Ishikawa (cell line): ENCODE measurements at regions not wholly inside any gene's neighbourhood (a gene's known extent, or its start where the extent isn't known, plus 50 kb on each side); places are given as distances from the start of the nearest gene placed in this dataset.
A peak's percentile ranks its signal among the peaks of the same experiment; 100 is the strongest.

Experiments
- CEBPB ChIP-seq: IDR thresholded peaks from 2 replicates; pipeline ENCODE4 v1.6.1; 2012
- CREB1 ChIP-seq: IDR thresholded peaks from 2 replicates; pipeline ENCODE4 v1.6.1; 2012; ENCODE audit warnings: low read depth
- EGR1 ChIP-seq: IDR thresholded peaks from 2 replicates; pipeline ENCODE4 v1.6.1; 2012
- EP300 ChIP-seq: IDR thresholded peaks from 2 replicates; pipeline ENCODE4 v1.6.1; 2012; ENCODE audit warnings: borderline replicate concordance
- FOXM1 ChIP-seq: IDR thresholded peaks from 2 replicates; pipeline ENCODE4 v1.6.1; 2012; ENCODE audit warnings: low read depth, borderline replicate concordance
- NFIC ChIP-seq: IDR thresholded peaks from 2 replicates; pipeline ENCODE4 v1.6.1; 2012
- RAD21 ChIP-seq: IDR thresholded peaks from 2 replicates; pipeline ENCODE4 v1.6.1; 2012; ENCODE audit warnings: low read depth
- TAF1 ChIP-seq: IDR thresholded peaks from 2 replicates; pipeline ENCODE4 v1.6.1; 2012; ENCODE audit warnings: low read depth, mild to moderate bottlenecking
- TCF12 ChIP-seq: IDR thresholded peaks from 2 replicates; pipeline ENCODE4 v1.6.1; 2012; ENCODE audit warnings: low read depth
- TEAD4 ChIP-seq: IDR thresholded peaks from 2 replicates; pipeline ENCODE4 v1.6.1; 2012
- YY1 ChIP-seq: IDR thresholded peaks from 2 replicates; pipeline ENCODE4 v1.6.1; 2012; ENCODE audit warnings: low read depth
- ZBTB7A ChIP-seq: IDR thresholded peaks from 2 replicates; pipeline ENCODE4 v1.6.1; 2012; ENCODE audit warnings: low read depth
- TF ChIP-seq, protein P1 (sequence below): IDR thresholded peaks from 2 replicates; pipeline ENCODE4 v1.6.1; 2012; ENCODE audit warnings: low read depth, mild to moderate bottlenecking
- TF ChIP-seq, protein P2 (sequence below): IDR thresholded peaks from 2 replicates; pipeline ENCODE4 v1.6.1; 2012
- TF ChIP-seq, protein P3 (sequence below): IDR thresholded peaks from 2 replicates; pipeline ENCODE4 v1.6.1; 2012

DNA sequence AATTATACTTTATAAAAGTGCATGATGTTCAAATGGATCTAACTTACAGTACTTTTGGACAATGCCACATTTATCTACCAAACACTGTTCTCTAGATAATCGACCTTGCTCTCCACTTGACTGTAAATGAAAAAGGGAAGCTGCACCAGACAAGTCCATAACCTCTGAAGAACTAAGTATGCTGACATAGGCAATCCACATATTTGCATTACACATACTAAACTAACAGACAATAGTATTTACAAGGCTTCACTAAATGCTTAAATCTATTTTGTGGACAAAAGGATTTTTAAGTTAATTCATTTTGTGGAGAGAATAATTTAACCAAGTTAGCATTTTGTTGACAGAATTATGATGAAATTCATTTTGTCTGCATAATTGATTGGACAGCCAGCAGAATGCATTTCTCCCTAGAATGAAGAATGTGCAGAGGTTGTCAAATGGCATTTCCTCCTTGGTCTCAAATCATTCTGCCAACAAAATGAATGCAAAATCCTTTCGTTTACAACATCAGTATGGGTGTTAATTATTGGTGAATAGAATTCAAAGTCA lies 520.9 kb downstream of the CPS1 start:
- TF ChIP-seq EGR1 (no peak), YY1 (no peak), NFIC (no peak), TCF12 (no peak), ZBTB7A (no peak), RAD21 (no peak), CREB1 (no peak), FOXM1 (no peak), TAF1 (no peak), CEBPB (no peak), TEAD4 (no peak), EP300 (no peak)
- TF ChIP-seq, protein P1, sequence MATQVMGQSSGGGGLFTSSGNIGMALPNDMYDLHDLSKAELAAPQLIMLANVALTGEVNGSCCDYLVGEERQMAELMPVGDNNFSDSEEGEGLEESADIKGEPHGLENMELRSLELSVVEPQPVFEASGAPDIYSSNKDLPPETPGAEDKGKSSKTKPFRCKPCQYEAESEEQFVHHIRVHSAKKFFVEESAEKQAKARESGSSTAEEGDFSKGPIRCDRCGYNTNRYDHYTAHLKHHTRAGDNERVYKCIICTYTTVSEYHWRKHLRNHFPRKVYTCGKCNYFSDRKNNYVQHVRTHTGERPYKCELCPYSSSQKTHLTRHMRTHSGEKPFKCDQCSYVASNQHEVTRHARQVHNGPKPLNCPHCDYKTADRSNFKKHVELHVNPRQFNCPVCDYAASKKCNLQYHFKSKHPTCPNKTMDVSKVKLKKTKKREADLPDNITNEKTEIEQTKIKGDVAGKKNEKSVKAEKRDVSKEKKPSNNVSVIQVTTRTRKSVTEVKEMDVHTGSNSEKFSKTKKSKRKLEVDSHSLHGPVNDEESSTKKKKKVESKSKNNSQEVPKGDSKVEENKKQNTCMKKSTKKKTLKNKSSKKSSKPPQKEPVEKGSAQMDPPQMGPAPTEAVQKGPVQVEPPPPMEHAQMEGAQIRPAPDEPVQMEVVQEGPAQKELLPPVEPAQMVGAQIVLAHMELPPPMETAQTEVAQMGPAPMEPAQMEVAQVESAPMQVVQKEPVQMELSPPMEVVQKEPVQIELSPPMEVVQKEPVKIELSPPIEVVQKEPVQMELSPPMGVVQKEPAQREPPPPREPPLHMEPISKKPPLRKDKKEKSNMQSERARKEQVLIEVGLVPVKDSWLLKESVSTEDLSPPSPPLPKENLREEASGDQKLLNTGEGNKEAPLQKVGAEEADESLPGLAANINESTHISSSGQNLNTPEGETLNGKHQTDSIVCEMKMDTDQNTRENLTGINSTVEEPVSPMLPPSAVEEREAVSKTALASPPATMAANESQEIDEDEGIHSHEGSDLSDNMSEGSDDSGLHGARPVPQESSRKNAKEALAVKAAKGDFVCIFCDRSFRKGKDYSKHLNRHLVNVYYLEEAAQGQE: no peak
- TF ChIP-seq, protein P2, sequence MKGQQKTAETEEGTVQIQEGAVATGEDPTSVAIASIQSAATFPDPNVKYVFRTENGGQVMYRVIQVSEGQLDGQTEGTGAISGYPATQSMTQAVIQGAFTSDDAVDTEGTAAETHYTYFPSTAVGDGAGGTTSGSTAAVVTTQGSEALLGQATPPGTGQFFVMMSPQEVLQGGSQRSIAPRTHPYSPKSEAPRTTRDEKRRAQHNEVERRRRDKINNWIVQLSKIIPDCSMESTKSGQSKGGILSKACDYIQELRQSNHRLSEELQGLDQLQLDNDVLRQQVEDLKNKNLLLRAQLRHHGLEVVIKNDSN: no peak
- TF ChIP-seq, protein P3, sequence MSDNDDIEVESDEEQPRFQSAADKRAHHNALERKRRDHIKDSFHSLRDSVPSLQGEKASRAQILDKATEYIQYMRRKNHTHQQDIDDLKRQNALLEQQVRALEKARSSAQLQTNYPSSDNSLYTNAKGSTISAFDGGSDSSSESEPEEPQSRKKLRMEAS: no peak

DNA sequence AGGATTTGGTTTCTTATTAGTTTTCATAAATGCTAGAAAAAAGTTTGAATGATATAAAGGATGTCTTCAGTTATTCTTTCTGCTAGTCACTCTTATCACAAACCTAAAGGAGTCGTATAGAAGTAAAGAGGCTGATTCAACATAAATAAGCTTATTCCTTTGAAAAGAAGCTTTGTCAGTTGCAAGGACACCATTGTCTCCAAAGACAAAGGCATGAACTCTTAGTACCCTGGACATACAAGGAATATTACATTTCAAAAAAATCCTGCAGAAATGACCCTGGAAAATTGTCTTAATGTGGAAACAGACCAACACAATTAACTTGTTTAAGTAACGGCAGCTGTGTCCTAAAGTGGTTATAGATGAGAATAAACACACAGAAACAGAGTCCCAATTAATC lies 528.0 kb downstream of the CPS1 start:
- TF ChIP-seq RAD21 (no peak), TEAD4 (no peak), YY1 (no peak), EGR1 (no peak), TAF1 (no peak), NFIC (no peak), FOXM1 (no peak), CREB1 (no peak), EP300 (no peak)
- TF ChIP-seq, protein P3: no peak
- TF ChIP-seq, protein P2: no peak
- TF ChIP-seq, protein P1: no peak

DNA sequence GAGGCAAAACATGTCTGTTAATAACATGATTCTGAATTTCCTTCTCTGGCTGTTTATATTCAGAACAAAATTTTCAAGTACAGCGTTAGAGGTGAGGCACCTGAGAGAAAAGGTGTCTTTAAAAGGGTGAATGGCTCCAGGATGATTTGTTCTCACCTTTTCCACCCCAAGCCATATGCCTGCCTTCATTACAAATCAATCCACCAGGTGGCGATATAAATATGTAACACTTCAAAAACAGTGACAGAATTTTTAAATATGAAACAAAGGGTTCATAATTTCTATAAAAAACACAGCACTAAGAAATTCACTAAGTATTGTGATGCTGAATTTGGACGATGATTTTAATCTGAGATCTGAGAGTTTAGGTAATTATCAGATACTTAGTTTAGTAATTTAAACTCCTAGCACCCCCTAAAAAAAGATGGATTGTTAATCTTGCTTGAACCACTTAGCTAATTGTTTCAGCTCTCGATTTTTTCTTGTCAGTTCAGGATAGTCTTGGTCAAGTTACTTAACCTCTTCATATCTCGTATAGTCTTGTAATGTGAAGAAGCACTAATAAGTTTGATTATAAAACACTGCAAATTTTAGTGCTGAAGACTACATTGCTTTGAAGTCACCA lies 528.8 kb downstream of the CPS1 start:
- peak; percentile 50 for TF ChIP-seq RAD21
- TF ChIP-seq, protein P2: no peak

DNA sequence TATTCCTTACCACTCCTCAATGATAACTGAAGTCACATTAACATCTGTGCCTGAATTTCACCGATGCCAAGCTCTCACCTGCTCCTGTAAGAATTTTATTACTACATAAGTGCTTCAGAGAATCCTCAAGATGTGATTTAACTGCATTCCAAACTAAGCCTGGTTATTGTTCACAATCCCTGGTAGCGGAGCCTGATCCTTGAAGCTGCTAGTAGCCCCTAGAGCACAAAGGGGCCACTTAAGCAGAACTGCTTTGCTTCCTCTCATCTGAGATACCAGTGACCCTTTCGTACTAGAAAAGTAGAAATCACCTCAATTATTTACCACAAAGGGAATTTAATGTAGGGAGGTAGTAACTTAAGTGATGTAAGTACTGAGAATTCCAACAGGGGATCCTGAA lies 529.6 kb downstream of the CPS1 start:
- TF ChIP-seq TEAD4: no peak
- TF ChIP-seq ZBTB7A: no peak
- TF ChIP-seq, protein P2: no peak
- no peak for TF ChIP-seq EP300
- TF ChIP-seq, protein P1: no peak
- TF ChIP-seq TCF12: no peak
- TF ChIP-seq FOXM1: no peak
